Stimulated activated CD4-positive, alpha-beta T cell treated with anti-CD3 and anti-CD28 coated beads, TNF-alpha, amount 100 ng/mL, for 1 hour (primary cell): ENCODE measurements at regions not wholly inside any gene's neighbourhood (a gene's known extent, or its start where the extent isn't known, plus 50 kb on each side); places are given as distances from the start of the nearest gene placed in this dataset.

ENCODE experiments used
- DNase-seq, 3 donors: peaks; one replicate each; pipeline ENCODE4 v3.0.0-alpha.2; 2020; ENCODE audit warnings: low read depth in 3 of 3, low spot score in 1 of 3

DNA sequence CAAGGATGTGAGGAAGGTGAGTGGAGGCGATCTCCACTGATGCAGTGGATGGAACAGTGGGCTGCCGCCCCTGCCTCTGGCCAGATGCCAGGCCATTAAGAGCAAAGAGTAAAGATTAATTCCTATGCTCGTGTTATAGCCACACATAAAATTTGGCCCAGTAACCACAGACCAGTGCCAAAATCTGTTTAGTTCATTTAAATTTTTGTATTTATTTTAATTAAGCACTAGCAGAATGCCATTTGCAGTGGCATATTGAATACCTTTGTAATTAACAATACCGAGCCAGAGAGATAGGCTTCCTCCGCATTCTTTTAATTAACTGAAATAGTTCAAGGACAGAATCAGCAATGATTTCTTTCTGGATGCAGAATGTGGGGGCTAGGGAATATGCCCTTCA lies 179.8 kb downstream of the MED10 start:
- DNase-seq: no peak

DNA sequence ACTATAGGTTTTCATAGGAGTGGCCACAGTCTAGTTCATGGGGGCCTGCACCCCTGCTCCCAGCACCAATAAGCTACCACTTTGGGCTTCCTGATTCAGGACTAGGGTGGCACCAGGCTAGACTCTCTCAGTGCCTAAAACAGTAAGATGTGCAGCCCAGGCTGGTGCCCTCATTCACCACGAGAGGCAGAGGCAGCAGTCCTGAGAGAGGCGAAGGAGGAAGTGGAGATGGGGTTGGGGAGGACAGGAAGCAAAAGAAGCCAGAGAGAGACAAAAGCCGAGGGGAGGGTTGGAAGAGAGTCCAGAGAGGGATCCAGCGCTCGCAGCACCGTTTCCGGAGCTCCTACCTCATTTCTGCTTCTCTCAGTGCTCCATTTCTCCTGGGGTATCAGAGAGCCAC lies 180.9 kb downstream of the MED10 start:
- DNase-seq: no peak

DNA sequence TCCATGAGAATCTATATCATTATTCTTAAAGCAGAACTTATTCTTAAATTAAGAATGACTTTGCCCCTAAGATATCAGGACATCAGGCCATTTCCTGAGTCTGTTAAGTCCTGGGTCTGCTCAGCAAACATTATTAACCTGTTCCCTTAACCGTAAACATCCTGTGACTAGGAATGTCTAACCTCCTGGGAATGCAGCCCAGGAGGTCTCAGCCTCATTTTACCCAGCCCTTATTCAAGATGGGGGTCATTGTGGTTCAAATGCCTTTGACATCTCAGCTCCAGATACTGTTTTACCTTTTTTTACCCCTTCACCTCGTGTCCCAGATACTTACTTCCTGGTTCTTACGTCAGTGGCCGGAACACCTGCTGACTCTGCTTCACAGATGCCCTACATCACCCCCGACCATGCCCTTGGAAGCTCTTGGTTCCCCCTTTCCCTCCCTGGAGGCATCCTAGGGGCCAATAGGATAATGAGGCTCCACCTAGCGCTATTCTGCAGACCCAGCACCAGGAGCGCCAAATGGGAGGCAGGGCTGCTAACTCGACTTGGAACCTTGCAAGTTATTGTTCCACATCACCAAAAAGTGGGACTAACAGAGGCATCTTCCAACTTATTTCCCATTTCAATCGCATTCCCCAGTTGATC lies 182.5 kb downstream of the MED10 start:
- DNase-seq: no peak

DNA sequence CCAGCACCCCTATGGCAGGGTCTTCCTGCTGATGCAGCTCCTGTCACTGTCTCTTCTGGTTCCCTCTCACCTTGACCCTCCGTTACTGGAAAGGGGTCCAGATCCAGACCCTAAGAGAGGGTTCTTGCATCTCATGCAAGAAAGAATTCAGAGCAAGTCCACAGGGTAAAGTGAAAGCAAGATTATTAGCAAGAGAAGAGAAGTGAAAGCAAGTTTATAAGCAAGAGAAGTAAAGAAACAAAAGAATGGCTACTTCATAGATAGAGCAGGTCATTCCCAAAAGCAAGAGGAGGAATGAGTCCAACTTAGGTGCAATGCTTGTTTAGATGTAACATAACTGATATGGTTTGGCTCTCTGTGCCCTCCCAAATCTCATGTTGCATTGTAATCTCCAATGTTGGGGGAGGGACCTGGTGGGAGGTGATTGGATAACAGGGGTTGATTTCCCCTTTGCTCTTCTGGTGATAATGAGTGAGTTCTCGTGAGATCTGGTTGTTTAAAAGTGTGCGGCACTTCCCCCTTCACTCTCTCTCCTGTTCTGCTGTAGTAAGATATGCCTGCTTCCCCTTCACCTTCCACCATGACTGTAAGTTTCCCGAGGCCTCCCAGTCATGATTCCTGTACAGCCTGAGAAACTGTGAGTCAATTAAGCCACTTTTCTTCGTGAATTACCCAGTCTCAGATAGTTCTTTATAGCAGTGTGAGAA lies 183.3 kb downstream of the MED10 start:
- no peak for DNase-seq

DNA sequence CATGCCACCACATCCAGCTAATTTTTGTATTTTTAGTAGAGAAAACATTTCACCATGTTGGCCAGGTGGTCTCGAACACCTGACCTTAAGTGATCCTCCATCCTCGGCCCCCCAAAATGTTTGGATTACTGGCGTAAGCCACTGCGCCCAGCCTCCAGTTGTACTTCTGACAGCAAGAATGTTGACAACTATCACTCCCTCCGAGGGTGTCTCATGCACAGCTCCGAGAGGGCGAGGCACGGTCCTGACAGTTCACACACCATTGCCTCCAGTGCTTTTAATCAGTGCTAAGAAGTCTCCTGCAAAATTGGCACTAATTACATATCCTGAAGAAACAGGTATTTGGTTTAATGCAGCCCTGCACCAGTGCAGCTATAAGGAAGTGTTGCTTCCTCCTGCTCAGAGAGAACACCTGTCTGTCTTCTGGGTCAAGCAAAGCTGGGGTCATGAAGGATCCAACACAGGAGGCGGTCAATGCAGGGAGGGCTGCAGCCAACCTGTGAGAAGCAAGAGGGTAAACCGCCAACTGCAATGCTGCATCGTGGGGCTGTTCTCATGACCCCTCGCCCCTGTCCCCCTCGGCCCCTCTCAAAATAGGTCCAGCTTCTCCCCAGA lies 184.0 kb downstream of the MED10 start:
- no peak for DNase-seq

DNA sequence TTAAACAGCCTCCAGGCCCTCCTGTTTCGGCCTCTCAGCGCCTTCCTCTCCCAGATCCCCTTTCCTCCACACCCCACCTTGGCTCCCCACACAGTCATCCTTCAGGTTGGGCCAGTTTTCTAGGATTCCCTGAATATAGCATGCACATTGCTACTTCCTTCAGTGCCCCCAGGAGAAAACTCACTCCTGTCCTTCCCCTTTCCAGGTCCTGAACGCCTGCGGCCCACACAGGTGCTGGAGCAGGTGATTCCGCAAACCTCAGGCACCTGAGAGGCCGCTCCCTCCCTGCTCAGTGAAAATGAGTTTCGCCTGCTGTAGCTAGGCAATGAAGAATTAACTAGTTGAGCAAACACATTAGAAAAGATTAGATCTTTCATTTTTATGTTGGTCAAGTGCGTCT lies 185.0 kb downstream of the MED10 start:
- no peak for DNase-seq

DNA sequence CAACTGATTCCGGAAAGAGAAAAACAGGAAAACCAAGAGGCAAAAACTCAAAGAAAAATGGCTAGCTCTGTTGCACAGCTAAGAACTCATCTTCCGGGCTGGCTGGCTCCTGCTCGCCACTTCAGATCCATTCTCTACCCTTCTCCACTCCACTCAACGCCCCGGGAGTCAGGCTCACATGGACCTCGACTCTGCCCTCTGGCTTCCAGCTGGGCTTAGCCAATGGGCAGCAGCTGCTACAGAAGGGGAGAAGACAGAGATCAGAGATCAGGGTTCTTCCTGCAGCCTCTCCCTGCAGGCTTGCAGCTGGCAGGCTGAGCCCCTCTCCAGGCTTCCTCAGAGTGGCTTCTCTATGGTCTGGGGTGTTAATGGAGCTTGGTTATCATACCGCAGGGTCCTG lies 187.5 kb downstream of the MED10 start:
- no peak for DNase-seq

DNA sequence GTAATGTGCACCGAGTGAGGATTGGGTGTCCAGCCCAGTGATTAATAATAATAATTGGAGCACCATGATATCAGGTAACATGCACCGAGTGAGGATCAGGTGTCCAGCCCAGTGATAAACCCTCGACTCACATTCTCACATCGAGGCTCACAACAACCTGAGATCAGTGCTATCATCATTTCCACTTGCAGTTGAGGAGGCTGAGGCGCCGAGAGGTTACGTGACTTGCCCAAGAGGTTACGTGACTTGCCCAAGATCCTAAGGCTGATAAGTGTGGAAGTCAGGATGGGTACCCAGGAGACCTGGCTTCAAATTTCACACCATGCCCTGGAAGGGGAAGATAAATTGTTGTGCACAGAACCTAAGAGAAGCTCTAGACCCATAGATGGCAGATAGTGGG lies 189.4 kb downstream of the MED10 start:
- DNase-seq: no peak

DNA sequence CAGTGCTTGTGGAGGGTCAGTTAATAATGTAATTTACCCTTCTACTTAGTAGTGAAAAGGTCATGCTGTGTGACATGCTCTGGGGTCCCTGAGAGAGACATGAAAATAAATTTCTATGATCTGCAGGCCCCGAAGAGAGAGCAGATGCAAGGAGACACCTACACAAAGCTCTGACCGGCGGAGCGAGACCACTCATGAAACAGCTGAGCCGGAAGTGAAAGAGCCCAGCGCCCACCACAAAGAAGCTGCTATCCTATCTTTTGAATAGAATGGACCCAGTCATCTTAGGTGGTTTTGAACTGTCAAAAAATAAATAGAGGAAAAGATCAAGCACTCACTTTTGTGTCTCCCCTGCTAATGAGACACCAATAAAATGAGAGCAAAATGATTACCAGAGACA lies 190.0 kb downstream of the MED10 start:
- DNase-seq: no peak

DNA sequence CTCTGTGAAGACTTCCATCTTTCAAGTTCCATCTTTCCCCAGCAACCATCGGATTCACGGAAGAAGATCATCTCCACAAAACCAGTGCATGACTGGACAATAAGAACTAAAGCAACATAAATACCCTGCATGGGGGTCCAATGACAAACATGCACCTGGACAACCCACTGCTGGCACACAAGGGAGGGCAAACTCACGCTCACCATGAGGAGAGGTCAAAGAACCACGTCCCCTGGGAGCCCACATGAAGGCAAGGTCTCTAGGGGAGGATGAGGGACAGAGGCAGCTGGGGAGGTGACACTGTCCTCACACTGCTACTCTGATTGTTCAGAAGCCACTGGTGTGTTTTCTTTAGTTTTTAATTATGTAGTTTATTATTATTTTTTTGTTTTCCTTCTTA lies 190.8 kb downstream of the MED10 start:
- no peak for DNase-seq

DNA sequence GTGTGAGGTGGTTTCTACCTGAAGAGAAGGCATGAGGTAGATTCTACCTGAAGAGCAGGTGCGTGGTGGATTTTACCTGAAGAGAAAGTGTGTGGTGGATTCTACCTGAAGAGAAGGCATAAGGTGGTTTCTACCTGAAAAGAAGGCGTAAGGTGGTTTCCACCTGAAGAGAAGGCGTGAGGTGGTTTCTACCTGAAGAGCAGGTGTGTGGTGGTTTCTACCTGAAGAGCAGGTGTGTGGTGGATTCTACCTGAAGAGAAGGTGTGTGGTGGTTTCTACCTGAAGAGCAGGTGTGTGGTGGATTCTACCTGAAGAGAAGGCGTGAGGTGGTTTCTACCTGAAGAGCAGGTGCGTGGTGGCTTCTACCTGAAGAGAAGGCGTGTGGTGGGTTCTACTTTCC lies 192.8 kb downstream of the MED10 start:
- no peak for DNase-seq

DNA sequence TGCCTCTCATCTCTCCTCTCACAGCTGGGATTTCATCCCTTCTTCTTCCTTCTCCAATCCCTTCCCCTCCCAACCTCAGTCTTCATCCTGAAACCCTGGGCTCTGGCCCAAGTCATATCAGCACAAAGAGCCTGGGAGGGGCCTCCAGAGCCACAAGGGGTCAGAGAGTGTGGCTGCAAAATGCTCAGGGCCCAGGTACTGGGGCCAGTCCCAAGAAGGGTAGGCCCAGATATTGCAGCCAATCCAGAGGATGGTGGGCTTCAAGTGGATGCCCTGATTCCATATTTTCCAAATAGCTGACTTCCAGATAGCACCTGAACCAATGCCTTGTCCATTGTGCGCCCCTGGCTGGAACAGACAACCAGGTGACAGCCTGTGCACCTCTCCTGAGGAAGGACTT lies 193.9 kb downstream of the MED10 start:
- no peak for DNase-seq

DNA sequence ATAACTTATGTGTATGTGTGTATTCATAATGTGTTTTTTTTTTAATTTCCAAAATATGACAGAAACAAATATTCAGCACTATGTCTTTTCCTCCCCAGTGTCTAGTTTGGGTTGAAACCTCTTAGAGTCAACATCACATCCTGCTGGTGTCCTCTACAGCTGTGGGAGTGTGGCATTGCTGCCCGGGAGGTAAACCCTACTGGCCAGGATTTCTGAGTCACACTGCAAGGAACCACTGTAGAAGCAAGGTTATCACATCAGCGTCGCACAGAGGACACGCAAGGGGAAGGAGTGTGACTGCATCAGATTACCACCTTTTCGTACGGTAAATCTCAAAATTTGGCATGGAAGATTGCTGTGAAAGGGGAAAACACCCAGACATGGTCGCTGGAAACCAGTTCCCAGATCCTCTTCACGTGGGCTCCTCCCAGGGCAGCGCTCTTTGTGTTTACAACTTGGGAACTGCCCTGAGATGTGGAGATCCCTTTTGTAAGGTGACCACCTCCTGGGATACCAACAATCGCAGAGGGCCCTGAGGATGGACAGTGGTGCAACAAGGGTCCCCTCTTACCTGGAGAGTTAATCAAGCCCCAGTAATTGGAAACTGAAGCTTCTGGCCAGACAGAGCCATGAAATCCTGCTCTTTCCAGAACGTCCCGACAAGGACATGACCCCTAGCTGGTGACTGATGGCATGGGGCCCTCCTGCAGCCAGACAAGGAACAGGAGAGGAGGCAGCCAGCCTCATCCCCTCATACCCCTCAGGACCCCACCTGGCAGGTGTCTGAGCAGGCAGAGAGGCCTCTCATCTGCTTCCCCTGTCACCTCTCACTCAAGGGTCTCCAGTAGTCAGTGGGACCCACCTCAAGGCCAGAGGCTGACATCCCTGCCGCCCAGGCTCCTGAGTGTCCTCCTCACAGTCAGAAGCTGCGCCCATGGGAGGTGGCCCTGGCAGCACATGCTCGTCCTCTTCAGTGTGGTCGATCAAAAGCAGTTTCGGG lies 194.7 kb downstream of the MED10 start:
- DNase-seq: no peak

DNA sequence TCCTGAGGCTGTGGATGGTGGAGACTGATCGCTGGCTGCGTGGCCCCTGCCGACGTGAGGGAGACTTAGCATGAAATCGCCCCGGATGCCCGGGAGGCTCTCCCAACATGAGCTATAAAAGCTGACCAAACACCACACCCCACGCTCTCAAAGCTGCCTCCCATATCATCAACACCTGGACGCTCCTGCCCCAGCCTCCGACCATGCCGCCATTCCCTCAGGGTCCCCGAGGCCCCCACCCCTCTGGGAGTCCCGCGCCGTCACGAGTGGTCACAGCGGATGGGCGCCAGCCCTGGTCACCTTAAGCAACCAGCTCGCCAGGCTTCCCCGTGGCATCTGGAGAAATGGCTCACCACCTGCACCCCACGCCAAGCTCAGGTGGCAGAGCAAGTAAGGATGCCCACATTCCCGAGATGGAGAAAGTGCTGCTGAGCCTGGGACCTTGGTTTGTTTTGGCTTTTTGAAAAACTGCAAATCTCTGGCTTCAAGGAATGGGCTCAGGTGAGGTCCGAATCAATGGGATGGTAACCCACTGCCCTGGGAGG lies 196.0 kb downstream of the MED10 start:
- no peak for DNase-seq

DNA sequence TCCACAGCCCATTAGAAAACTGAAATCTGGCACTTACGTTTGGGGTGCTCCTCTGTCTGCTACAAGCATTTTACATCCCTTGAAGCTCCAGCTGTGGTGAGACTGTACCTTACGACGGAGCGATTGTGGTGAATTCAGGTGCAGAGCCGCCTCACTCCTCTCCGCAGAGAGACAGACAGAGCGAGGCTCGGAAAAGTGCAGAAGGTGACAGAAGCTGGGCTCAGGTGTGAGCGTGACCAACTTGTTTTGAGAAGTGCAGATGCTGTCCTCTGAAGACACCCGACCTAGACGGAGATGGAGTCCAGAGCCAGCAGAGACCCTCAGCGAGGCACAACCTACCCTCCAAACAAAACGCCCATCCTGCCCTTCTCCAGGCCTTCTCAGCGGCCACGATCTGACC lies 196.5 kb downstream of the MED10 start:
- no peak for DNase-seq

DNA sequence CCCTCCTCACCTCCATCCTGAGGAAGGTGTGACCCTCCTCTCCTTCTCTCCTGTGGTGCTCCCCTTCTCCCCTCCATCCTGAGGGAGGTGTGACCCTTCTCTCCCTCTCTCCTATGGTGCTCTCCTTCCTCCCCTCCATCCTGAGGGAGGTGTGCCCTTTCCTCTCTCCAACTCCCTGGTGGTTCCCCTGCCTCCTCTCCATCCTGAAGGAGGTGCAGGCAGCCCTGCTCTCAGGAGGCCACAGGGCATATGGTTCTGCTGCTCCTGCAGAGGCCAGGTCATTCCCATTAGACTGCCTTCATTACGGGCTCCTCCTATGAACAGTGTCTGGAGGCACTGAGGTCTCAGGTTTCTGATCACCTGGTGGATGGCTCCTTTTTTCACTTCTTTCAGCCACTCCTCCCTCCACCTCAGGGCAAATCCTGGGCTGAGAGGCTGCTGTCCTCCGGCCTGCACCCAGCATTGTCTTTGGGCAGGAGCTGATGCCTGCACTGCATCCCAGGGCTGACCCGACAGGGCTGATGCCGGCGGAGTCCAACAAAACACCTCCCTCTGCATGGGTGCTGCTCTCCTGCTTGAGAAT lies 197.1 kb downstream of the MED10 start:
- DNase-seq: no peak

DNA sequence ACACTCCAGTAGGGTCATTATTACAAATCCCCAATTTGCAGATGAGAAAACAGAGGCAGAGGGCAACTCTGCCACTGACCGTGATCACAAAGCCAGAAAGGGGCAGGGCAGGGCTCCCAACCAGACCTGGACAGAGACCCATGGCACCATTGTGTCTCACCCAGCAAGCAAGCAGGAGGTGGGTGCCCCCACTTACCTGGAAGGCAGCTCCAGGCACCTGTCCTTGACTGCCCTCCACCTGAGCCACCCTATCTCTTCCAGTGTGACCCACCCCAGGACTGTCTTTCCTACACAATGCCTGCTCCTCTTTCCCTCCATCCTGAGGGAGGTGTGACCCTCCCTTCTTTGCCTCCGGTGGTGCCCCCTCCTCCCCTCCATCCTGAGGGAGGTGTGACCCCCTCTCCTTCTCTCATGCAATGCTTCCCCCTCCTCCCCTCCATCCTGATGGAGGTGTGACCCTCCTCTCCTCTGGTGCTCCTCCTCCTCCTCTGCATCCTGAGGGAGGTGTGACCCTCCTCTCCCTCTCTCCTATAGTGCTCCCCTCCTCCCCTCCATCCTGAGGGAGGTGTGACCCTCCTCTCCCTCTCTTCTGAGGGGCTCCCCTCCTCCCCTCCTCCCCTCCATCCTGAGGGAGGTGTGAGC lies 198.0 kb downstream of the MED10 start:
- no peak for DNase-seq

DNA sequence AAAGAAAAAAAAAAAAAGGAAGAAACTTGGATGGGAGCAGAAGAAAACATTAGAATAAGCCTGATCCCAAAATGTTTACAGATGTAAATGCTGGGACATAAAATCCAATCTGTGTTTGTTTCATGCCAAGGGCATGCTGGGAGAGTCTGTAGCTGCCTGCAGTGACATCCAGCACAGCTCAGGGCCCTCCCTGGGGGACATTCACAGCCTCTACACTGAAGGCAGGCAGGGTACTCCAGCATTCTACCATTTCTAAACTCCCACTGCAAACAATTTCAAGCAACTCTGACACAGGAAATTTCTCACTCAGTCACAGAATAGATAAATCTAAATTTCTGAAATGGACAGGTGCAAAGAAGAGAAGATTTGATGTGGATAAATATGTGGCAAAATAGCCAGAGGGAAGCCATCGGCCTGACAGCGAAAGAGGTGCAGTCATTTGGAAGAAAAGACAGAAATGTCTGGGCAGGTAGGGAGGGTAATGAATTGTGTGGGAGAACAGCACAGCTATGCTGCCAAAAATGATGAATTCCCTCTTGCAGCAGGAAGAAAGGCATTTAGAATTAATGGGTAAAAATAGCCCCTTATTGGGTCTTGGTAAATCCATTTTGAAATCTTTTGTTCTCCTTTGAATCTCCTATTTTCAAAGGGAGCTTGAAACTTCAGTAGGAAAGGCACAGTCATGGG lies 199.4 kb downstream of the MED10 start:
- DNase-seq: no peak

DNA sequence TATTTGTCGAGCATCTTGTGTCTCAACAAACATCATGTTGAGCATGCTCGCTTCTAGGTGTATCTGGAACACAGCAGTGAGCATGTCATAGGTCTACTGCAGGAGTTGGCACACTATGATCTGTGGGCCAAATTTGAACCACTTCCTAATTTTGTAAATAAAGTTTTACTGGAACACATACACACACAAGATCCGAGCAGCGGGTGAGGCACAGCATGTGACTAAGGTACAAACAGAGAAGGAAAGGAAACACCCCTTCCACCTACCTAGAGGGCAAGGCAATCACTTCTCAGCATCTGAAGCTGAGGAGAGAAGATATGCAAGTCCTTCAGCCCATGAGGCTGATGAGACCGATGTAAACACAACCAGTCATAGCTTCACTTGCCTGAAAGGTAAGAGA lies 200.4 kb downstream of the MED10 start:
- DNase-seq: no peak
